GM12892 (cell line): ENCODE measurements at regions not wholly inside any gene's neighbourhood (a gene's known extent, or its start where the extent isn't known, plus 50 kb on each side); places are given as distances from the start of the nearest gene placed in this dataset.

Experiments used
- POLR2A ChIP-seq: IDR thresholded peaks from 2 replicates; pipeline ENCODE4 v1.6.1; 2011; ENCODE audit warnings: low read depth, low read length, control low read depth
- POLR2AphosphoS5 ChIP-seq: IDR thresholded peaks from 2 replicates; pipeline ENCODE4 v1.6.1; 2011; ENCODE audit warnings: low read depth, low read length, control low read depth
- TAF1 ChIP-seq: IDR thresholded peaks from 2 replicates; pipeline ENCODE4 v1.6.1; 2011; ENCODE audit warnings: low read depth, mild to moderate bottlenecking, control low read depth, low read length, borderline replicate concordance

GRCh38 chr5:40171971-40172370 is 507.7 kb upstream of the PTGER4 start:
- TF ChIP-seq TAF1 = no peak
- no peak for TF ChIP-seq POLR2A
- no peak for TF ChIP-seq POLR2AphosphoS5
